ENCODE measurements at regions not wholly inside any gene's neighbourhood (a gene's known extent, or its start where the extent isn't known, plus 50 kb on each side); places are given as distances from the start of the nearest gene placed in this dataset.

- Histone ChIP-seq H3K9ac (ENCODE audit: low read depth, low read length, poor library complexity, severe bottlenecking) (no peak overlapping the region), H3K4me1 (ENCODE audit: insufficient read depth, low read length, poor library complexity, severe bottlenecking) (peaks cover 15% of the 10 kb centered on the region), H3K36me3 (ENCODE audit: insufficient read depth, low read length) (no peaks in the 10 kb centered on the region), H3F3A (ENCODE audit: low read depth) (no peaks in the 10 kb centered on the region), H2AFZ (ENCODE audit: low read length) (no peak overlapping the region), H3K79me2 (ENCODE audit: insufficient read depth, low read length) (no peaks in the 10 kb centered on the region), H3K4me2 (ENCODE audit: low read depth, low read length, poor library complexity, severe bottlenecking) (no peak overlapping the region), H4K20me1 (ENCODE audit: insufficient read depth, low read length, poor library complexity, severe bottlenecking) (no peaks in the 10 kb centered on the region), H3K4me3 (ENCODE audit: low read length, poor library complexity, severe bottlenecking) (no peak overlapping the region), H3K27me3 (ENCODE audit: insufficient read depth, low read length, poor library complexity, severe bottlenecking) (no peaks in the 10 kb centered on the region), H3K9me3 (ENCODE audit: insufficient read depth, low read depth, low read length) (no peaks in the 10 kb centered on the region), H3K9me2 (replicated peaks; ENCODE audit: low read depth, low read length) (no peaks in the 10 kb centered on the region)
- TF ChIP-seq CTCF (conservative IDR thresholded peaks at IDR 0.05; ENCODE audit: low read length), result no peak
- no peak for TF ChIP-seq EZH2phosphoT487 (IDR thresholded peaks at IDR 0.05; ENCODE audit: borderline replicate concordance)
Observed at GRCh38 chr2:8631465-8632005, 50.3 kb upstream of the ID2 start.

Measured in Loucy (cell line).